ENCODE measurements at regions not wholly inside any gene's neighbourhood (a gene's known extent, or its start where the extent isn't known, plus 50 kb on each side); places are given as distances from the start of the nearest gene placed in this dataset.

DNA sequence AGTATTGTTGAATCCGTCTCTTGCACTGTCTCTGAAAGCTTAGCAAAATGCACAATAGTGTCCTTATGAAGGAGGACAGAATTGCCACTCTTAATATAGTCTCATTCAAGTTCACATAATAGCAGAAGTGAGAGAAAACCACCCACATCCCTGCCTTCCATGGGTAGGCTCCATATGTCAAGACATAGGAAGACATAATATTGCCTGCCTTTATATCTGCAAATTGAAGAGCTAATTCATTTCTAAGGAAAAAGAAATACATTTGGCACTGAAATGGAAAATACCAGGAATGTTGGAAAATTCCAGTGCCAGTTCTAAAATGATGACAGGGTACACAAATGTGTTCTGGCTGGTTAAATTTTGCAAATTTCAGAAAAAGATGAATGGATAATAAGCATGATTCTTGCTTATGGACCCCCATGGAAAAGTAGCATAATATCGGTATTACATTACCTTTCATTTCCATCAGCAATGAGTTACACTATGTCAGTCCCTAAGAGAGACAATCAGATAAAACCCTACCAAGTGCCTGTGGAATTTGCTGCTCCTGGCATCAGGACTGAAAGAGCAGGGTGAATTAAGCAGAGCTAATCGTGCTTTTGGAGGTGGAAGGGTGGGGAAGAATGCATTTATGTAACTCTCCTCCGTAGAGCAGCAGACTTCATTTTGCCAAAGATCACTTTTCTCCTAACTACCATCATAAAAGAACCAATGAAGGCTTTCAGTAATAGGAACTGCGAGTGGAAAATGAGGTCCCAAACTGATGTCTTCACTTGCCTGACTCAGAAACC lies 312.6 kb downstream of the FGFR2 start:
- no peak for DNase-seq

DNA sequence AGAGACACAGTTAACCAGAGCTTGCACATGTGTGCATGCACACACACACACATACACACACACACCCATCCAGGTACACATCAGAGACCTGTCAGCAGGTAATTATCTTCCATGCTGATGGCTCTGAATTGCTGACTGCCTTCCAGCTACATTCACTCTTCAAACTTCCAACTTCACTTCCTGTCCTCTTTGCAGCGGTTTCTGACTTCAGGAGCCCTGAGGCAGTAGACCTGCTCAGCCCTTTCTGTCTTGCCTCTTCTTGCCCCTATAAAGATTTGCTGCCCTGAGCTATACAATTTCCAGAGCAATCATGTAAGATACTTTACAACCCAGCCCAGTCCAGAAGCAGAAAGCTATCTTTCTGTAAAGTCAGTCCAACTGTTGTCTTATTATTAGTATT lies 310.2 kb downstream of the FGFR2 start:
- DNase-seq, result no peak

DNA sequence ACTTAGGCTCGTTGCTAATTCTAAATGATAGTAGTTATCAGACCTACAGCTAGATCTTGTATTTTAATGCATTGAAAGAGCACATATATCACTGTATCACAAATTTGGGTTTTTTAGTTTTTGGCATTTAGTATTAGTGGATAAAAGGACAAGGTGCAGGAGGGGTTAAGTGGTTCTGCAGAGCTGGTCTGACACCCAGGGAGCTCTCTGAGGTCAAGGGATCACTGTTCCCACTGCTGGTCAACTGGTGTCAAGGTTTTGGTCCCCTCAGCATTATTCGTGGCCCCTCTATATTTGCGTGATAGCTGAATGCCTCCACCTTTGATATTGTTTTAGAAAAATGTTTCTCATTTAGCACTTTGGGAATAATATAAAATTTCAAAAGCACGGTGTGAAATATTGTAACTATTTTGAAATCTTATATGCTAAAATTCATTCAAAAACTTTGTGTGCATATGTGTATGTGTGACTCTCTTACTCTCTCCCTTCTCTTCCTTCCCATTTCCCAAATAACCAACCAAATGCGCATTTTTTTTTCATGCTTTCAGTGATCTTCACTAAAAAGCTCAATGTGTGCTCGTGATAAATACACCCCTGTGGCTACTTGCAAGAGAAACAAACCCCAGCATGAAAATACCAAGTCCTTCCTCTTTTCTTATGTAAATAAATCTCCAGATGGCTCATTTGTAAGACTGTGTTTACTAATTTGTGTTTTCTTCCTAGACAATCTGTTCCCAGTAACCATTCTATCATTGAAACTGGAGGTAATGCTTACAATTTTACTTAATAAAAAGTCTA lies 309.2 kb downstream of the FGFR2 start:
- DNase-seq, result no peak

DNA sequence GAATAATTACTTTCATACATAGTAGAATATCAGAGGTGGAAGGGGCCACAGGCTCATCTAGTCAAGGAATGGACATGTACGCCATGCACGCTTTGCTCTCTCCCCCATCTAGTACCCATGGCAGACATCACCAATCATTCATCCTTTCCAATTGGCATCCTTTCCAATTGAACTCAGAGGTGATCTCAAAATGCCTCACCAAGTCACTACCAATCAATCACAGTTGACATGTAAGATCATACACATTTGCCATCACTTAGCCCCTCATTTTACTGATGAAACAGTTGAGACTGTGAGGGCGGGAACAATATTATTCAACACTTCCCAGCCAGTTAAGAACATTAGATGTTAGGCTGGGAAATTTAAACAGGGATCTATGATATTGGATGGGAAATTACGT lies 308.4 kb downstream of the FGFR2 start:
- DNase-seq, result no peak

DNA sequence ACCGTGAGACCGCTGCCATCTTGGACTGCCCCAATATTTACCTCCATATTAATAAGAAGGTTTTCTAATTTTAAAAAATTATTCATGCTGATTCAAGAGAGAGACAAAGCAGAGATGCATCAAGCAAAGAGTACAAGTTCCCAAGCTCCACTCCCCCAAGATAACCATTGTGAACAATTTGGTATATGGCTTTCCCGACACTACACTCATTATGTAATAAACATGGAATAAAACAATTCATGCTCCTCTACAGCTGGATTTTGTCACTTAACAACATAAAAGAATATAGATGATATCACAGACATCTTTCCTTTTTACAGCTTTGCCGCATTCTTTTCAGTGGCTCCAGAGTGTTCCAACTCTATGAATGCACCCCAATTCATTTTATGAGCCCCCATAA lies 307.6 kb downstream of the FGFR2 start:
- DNase-seq, result no peak

DNA sequence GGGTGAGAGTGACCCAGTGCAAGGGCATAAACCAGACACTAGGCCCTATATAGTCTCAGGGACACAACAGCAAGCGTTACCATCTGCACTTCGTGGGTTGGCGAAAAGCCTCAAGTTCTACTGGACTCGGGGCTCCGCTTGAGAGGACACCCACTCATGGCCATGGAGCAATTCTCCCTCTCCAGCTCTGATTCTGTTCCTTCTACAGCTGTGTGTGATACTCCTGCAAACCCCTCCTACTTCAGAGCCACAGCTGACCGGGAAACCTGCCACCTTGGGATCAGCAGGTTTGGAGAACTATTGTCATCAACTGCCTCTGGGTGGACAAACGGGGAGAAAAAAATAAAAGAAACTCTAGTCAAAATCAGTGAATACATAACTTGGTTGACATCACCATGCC lies 306.9 kb downstream of the FGFR2 start:
- DNase-seq, result no peak

DNA sequence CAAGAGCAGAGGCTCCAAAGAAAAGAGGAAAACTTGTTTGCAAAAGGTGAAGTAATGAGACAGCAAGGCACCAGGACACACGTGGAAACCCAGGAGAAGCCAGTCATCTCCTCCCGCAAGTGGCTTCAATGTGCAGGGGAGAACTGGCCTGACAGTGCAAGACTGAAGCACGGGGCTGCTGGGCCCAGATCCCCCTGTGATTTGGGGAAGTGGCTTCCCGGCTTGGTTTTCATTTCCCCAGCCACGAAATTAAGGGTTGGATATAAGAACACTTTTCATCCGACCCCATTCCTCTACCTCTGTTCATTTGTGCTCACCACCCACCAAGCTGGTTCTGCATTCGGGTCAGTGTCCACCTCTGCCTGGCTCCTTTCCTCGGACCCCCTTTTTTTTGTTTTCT lies 306.4 kb downstream of the FGFR2 start:
- DNase-seq, result no peak

DNA sequence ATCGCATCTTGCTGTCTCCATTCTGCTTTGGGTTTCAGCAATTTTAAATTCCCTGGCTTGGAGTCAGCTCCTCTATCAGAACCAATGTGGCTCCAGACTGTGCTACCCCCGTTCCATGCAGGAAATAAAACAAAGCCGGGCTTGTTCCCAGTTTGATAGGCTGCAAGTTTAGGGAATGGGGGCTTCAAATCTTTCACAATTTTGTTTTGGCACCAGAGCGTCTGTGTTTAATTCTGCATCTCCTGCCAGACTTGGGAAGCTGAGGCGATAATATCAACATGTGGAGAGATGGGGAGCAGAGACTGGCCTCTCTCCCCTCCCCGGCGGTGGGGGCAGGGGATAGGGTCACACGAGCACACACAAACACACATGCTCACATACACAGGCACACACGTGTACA lies 305.9 kb downstream of the FGFR2 start:
- DNase-seq, result no peak

DNA sequence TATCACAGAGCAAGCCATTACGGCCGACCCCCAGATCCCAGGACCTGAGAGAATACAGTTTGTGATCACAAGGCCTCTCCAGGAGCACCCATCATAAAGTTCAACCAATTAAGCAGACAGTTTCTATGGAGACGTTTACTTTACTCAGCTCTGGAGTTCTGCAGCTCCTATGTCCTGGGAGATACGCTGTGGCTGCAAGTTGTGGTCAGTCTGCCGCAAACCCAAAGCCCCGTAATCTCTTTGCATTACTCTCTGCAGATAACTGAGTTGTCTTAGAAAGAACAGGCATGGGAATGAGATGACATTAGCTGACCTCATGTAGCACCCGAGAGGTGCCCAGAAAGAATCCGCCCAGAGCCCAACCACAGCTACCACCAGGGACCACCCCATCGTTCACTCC lies 305.1 kb downstream of the FGFR2 start:
- DNase-seq, result no peak

DNA sequence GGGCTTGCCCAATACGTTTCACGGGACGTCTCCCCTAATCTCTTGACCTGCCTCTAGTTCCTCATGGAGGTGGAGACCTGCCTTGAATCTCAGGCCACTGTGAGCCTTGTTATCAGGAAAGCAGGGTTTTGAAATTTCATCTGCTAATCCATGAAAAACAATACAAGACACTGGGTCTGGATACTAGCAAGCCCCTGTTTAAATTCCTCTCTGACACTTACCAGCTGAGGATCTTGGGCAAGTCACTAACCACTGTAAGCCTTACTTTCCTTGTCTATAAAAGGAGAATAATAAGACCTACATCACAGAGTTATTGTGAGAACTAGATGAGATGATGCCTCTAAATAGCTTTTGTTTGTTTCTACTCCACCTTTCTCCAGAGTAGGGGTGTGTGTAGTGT lies 303.6 kb downstream of the FGFR2 start:
- no peak for DNase-seq

DNA sequence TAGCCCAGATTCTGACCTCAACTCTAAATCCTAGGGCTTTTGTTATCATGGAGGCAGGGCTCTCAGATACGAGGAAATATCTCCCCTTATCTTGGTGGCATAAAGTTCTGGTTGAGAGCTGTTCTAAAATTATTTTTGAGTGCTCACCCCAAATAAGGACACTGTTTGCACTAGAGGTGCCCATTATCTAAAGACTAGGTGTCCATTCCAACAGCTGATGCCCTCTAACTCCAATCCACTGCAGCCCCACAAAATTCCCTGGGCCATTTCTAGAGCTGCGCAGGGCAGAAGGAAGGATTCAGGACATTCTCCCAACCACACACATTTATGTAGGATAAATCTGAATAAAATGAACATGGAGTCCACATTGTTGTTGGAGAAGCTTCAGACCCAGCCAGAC lies 301.9 kb downstream of the FGFR2 start:
- no peak for DNase-seq

DNA sequence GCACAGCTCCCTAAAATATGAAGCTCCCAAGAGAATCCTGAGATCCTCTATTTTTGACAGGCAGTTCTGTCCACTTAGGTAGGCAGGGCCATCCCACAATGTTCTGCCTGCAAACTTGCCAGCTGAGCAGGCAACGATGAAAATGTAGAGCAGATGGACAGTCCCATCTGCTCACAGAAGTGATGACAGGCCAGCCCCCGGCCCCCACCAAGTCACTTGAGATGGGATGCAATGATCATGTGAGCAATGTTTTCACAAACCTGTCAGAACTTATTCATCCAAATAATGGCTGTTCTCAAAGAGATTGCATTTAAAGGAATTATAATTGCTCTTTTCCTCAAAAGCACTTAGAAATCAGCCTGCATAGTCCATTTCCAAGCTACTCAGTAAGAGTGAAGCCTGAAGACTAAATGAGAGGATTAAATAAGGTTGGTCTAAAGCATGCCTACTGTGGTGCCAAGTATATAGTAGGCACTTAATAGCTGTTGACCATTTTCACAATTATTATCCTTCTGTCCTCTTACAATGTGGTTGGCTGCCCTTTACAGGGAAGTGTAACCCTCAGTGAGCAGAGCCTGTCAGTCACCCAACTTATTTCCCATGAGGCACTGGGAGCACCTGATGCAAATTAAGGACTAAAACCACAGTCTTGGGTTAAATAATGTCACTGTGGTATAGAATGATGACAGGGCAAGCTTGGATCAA lies 301.2 kb downstream of the FGFR2 start:
- no peak for DNase-seq

DNA sequence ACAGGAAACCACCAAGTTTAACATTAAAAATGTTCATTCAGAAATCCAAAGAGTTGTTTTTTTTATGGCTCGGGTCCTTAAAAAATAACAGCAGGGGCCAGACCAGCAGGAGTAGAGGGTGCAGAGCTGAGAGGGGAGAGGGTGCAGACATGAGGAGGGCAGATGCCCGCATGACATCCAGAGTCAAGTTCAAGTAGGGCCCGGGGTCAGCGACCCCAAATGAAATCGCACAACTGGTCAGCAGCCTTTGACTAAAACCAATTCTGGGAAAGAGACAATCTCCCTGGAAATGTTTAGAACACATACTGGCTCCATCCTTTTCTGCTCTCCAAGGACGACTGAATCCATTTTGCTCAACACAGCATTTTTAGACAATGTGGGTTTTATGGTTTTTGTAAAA lies 297.5 kb downstream of the FGFR2 start:
- DNase-seq, result no peak

DNA sequence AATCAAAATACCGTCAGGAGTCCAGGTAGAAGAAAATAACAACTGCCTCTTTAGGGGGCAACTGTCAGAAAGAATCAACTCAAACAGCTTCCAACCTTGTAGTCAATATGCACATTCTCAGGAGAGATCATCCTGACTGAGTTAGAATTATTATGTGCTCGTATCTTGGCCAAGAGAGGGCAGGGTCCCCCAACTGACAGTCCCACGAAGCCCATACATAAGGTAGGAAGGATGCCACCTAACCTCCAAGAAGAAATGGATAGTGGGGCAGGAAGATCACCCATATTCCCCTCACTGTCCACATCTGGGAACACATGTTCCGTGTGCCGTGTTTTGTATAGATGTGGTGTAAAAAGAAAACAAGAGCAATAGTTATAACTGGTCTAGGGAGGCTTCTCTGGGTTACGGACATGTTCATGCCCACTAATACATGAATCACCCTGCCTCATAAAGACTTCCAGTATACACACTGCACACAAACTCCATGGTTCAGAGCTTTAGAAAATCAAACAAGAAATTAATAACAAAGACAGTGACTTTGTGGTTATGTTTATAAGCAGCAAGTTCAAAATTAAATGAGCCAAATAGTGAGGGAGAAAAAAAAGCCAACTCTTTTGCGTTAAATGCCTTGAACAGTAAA lies 295.6 kb downstream of the FGFR2 start:
- no peak for DNase-seq

DNA sequence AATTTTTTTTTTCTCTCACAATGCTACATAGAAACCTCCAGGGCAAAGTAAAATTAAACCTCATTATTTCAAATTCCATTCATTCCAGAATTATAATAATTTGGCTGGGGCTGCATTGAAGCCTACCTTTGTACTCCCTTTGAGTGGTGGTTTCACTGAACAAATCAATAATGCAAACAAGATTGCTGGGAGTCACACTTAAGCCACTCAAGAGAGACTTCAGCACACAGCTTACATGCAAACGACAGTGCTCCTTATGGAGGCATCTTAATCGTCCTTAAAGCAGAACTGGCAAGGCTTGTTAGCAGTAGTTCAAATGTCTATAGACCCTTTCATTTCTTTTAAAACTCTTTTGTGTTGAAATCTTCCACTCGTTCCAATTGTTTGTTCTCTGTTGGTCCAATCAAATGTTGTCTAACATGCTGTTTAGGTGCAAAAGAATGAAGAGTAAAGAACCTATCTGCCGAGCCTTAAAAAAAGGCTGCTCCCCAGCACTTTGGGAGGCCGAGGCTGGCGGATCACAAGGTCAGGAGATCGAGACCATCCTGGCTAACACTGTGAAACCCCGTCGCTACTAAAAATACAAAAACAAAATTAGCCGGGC lies 294.9 kb downstream of the FGFR2 start:
- DNase-seq, result no peak

DNA sequence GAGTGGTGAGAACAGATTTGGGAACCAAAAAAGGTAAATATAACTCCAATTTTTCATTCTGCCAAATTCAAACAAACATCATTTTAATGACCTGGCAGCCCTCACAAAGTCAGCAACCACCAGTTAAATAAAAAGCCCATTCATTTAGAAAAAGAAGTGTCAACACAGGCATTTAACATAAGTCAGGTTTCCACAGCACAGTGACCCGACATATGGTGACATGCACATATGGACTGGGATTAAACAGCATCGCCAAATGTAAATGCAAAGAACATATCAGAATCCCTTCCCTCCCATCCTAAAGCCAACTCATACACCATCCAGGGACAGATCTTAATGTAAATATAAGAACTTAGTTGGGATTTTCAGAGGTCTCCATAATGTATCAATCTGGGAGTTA lies 293.2 kb downstream of the FGFR2 start:
- DNase-seq, result no peak

DNA sequence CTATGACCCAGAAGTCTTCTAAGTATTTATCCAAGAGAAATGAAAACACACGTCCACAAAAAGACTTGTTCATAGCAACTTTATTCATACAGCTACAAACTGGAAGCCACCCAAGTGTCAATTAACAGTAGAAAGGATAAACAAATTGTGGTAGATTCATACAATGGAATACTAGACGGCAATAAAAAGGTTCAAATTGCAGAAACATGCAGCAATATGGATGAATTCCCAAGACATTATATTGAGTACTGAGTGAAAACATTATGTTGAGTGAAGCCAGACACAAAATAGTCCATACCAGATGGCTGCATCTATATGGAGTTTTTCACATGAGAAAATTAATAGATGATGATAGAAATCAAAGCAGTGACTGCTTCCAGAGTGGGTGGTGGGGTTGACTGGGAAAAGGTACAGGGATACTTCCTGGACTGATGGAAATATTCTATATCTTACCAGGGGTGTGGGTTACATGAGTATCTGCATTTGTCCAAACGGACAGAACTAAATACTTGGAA lies 292.0 kb downstream of the FGFR2 start:
- DNase-seq, result no peak

DNA sequence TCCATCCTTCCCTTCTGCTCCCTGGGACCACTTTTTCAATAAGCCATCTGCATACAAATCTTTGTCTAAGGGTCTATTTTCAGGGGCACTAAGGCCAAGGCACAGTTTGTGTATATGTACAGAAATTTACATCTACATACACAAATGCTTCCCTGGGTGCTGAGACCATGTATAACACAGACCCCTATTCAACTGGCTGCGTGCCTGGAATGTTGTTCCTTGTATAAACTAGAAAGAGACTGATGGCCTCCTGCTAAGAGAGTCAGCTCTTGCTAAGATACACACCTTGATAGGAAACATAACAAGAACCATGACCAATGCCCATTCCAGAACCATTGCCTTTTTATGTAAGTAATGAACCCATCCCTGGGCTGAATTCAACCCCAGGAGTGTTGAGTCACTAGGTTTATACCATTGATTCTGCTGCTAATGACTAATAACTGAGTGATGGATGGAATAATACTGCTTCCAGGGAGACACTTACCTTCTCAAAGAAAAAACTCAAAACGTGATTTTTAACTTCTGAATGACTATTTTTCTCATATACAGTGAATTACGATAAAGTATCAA lies 290.7 kb downstream of the FGFR2 start:
- no peak for DNase-seq

DNA sequence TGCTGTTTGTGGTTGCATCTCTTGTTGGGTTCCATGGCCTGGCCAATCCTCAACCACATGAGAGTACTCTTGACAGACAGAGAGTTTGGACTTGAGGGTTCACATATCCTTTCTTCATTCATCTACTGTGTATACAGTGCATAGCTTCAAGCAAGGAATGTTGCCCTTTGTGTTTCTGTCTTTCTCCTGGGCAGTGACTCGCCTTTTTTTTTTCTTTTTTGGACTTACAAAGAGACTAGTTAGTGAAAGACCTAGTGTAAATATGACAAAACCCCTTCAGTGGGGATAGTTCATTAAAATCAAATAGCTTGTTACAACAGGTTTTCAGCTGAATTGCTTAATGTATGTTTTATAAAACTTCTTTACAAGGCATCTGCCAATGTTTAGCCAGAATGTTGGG lies 290.2 kb downstream of the FGFR2 start:
- DNase-seq, result no peak

DNA sequence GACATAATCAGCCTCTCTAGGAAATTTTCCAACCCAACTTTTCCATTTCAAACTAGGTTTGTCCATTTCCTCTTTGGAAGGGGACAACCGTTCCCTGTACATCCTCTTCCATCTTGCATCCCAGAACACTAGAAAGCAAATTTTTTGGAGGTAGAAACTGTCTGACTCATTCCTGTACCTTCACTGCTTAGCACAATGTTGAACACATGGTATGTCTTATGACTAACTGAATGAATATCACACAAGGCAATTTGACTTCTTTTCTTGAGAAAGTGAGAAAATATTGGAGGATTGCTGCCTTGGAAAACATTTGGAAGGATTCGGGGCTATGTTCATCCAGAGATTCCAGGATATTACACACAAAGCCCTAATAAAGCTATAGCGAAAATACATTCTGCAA lies 289.1 kb downstream of the FGFR2 start:
- no peak for DNase-seq

DNA sequence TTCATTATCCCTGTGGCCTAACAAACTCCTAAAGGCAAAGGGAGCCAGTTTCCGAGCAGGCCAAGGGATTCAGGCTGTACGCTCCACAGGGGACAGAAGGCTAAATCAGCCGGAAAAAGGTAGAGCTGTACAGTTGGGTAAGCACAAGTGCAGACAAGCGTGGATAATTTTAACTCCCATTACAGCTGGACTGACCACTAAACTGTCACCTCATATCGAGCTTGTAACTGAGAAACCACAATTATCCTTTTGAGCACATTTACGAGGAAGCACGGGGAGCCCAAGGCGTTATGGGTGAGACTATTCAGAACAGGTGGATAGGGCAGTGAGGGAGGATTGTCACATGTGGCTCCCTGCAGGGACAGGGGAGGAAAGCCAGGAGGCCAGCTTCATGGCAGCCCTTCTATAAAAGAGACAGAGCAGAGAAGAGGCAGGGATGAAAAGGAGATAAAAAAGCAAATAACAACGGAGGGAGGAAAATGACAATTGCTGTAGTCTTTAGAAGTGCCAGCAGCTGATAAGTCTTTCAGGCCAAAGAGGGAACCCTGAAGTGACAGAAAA lies 288.0 kb downstream of the FGFR2 start:
- peak; percentile 1 for DNase-seq

DNA sequence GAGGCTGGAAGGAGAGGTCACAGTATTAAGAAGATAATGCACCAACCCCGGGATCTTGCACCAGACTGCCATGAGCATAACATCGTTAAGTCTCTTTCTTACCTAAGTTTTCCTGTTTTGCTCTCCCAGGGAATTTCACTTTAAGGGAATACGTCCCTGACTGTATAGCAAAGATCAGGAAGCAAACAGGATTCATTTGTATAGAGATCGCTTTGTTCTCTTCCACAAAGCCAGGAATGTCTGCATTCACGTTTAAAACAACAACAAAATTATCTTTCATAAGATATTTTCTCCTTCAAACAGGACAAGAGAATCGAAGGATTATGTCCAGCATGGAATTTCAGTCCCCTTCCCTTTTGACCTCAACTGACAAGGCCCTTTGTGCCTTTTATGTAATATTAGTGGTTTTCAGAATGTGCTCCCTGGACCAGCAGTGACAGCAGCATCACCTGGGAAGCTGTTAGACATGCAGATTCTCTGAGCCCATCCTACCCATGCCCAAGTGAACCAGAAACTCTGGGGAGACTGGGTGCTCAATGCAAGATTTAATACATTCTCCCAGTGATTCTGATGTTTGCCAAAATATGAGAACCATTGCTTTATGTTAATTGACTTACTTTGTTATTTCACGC lies 286.3 kb downstream of the FGFR2 start:
- DNase-seq, result no peak

All from NCI-H1105 treated with DMSO at 0.1 percent for 48 hours (cell line).